Smooth muscle cell (in vitro differentiated cells): ENCODE measurements at regions not wholly inside any gene's neighbourhood (a gene's known extent, or its start where the extent isn't known, plus 50 kb on each side); places are given as distances from the start of the nearest gene placed in this dataset.
"Not testable (repeated sequence)": the region's sequence is repeated elsewhere in the genome, so short reads cannot be mapped to it uniquely, and the experiment has no call there.

Experiments
- DNase-seq: peaks from one replicate; lab custom pipeline; 2025; ENCODE audit not compliant: unreplicated experiment; lab: John Stamatoyannopoulos, UW
- H2AFZ ChIP-seq: fragments of 200-600 bp; sonication (generic); 2 replicates; pipeline ENCODE4 v1.6.0; 2016; ENCODE audit warnings: antibody characterized with exemption, low read depth, mild to moderate bottlenecking
- H3F3A ChIP-seq: fragments of 200-600 bp; sonication (generic); 2 replicates; pipeline ENCODE4 v1.6.0; 2017; ENCODE audit warnings: antibody characterized with exemption, low read depth
- H3K27ac ChIP-seq: fragments of 200-600 bp; sonication (generic); 2 replicates; pipeline ENCODE4 v1.5.1; 2016; ENCODE audit warnings: low read depth, mild to moderate bottlenecking
- H3K27me3 ChIP-seq: fragments of 200-600 bp; sonication (generic); 2 replicates; pipeline ENCODE4 v1.6.1; 2016; ENCODE audit warnings: low read depth, mild to moderate bottlenecking
- H3K36me3 ChIP-seq: fragments of 200-600 bp; sonication (generic); 2 replicates; pipeline ENCODE4 v1.5.1; 2016; ENCODE audit warnings: low read depth
- H3K4me1 ChIP-seq: fragments of 200-600 bp; sonication (generic); 2 replicates; pipeline ENCODE4 v1.5.1; 2016; ENCODE audit warnings: low read depth
- H3K4me2 ChIP-seq: fragments of 200-600 bp; sonication (generic); 2 replicates; pipeline ENCODE4 v1.6.0; 2016; ENCODE audit warnings: mild to moderate bottlenecking
- H3K4me3 ChIP-seq: fragments of 200-600 bp; sonication (generic); 2 replicates; pipeline ENCODE4 v1.5.1; 2016; ENCODE audit warnings: mild to moderate bottlenecking
- H3K79me2 ChIP-seq: fragments of 200-600 bp; sonication (generic); 2 replicates; pipeline ENCODE4 v1.6.0; 2016; ENCODE audit warnings: low read depth, mild to moderate bottlenecking
- H3K9ac ChIP-seq: fragments of 200-600 bp; sonication (generic); 2 replicates; pipeline ENCODE4 v1.6.0; 2016; ENCODE audit warnings: low read depth
- H3K9me3 ChIP-seq: fragments of 200-600 bp; sonication (generic); replicated peaks from 2 replicates; pipeline ENCODE4 v1.5.1; 2016; ENCODE audit warnings: low read depth
- H4K20me1 ChIP-seq: fragments of 200-600 bp; sonication (generic); 2 replicates; pipeline ENCODE4 v1.6.0; 2016; ENCODE audit warnings: low read depth
- WGBS: methylation state at CpG from one replicate; pipeline ENCODE4 v1.1.7; 2016; ENCODE audit warnings: low lambda C conversion rate; 5-methylcytosine and 5-hydroxymethylcytosine counted together

GRCh38 chr2:132289138-132289537 is 127.4 kb upstream of the ANKRD30BL start:
- not testable (repeated sequence) for DNase-seq, H3K9me3 ChIP-seq, H3K9ac ChIP-seq, H3K36me3 ChIP-seq, H3K79me2 ChIP-seq, H3K27me3 ChIP-seq, H3K4me2 ChIP-seq, H2AFZ ChIP-seq, H3K27ac ChIP-seq, H4K20me1 ChIP-seq, H3F3A ChIP-seq, H3K4me1 ChIP-seq, H3K4me3 ChIP-seq
- WGBS: 73% methylated on average over 4 of the region's 4 CpGs

- H3K4me2 ChIP-seq, H3K4me1 ChIP-seq, H3K27me3 ChIP-seq, H3K9ac ChIP-seq, H3K4me3 ChIP-seq, H3K79me2 ChIP-seq, H3K27ac ChIP-seq, H3K36me3 ChIP-seq, H4K20me1 ChIP-seq, DNase-seq, H2AFZ ChIP-seq, H3F3A ChIP-seq, H3K9me3 ChIP-seq: not testable (repeated sequence)
- 87% methylated on average over 6 of the region's 6 CpGs for WGBS
These were observed 126.8 kb upstream of the GPR39 start for GRCh38 chr2:132289812-132290211.

GRCh38 chr2:132300592-132301378 is 115.8 kb upstream of the GPR39 start:
- not testable (repeated sequence) for H3K9me3 ChIP-seq, H3K27me3 ChIP-seq, H3K4me1 ChIP-seq, H3K79me2 ChIP-seq, DNase-seq, H3K36me3 ChIP-seq, H2AFZ ChIP-seq, H3F3A ChIP-seq, H3K4me3 ChIP-seq, H3K4me2 ChIP-seq, H4K20me1 ChIP-seq, H3K27ac ChIP-seq, H3K9ac ChIP-seq
- WGBS: 97% methylated on average over 2 of the region's 2 CpGs

GRCh38 chr2:132304661-132305380 is 111.8 kb upstream of the GPR39 start:
- not testable (repeated sequence) for H3K9me3 ChIP-seq, H3K36me3 ChIP-seq, H3F3A ChIP-seq, H3K4me1 ChIP-seq, H3K9ac ChIP-seq, H3K79me2 ChIP-seq, H3K27me3 ChIP-seq, H3K27ac ChIP-seq, H4K20me1 ChIP-seq
- peak overlapping the region; percentile 85 for H2AFZ ChIP-seq
- peak; percentile 21 for DNase-seq
- H3K4me3 ChIP-seq: peak overlapping the region; percentile 56
- peak overlapping the region; percentile 87 for H3K4me2 ChIP-seq
- WGBS: 5% methylated on average over 27 of the region's 27 CpGs

GRCh38 chr2:132307613-132308198 is 108.9 kb upstream of the GPR39 start:
- not testable (repeated sequence) for H3K4me2 ChIP-seq, H3K9ac ChIP-seq, H3K36me3 ChIP-seq, H2AFZ ChIP-seq, H3K27ac ChIP-seq, H3K27me3 ChIP-seq, DNase-seq, H3K4me3 ChIP-seq, H3K9me3 ChIP-seq, H4K20me1 ChIP-seq, H3F3A ChIP-seq, H3K79me2 ChIP-seq, H3K4me1 ChIP-seq
- WGBS: 42% methylated on average over 2 of the region's 2 CpGs

- H3K27ac ChIP-seq, H3F3A ChIP-seq, H2AFZ ChIP-seq, H3K27me3 ChIP-seq, DNase-seq, H3K4me1 ChIP-seq, H4K20me1 ChIP-seq, H3K36me3 ChIP-seq, H3K9ac ChIP-seq, H3K79me2 ChIP-seq, H3K4me3 ChIP-seq, H3K9me3 ChIP-seq, H3K4me2 ChIP-seq: not testable (repeated sequence)
- 89% methylated on average over 1 of the region's 1 CpG for WGBS
These were observed 107.4 kb upstream of the GPR39 start for GRCh38 chr2:132309203-132309602.

GRCh38 chr2:132315546-132315945 is 101.1 kb upstream of the GPR39 start:
- not testable (repeated sequence) for H3K4me1 ChIP-seq, H3K9me3 ChIP-seq, H3K36me3 ChIP-seq, H3K4me3 ChIP-seq, H3F3A ChIP-seq, H3K27ac ChIP-seq, H2AFZ ChIP-seq, H3K4me2 ChIP-seq, H4K20me1 ChIP-seq, H3K79me2 ChIP-seq, H3K27me3 ChIP-seq, DNase-seq, H3K9ac ChIP-seq
- 36% methylated on average over 2 of the region's 2 CpGs for WGBS

- not testable (repeated sequence) for H3F3A ChIP-seq
These were observed 99.5 kb upstream of the GPR39 start for GRCh38 chr2:132317026-132317680.

More at GRCh38 chr2:132317026-132317680, 99.5 kb upstream of the GPR39 start:
- not testable (repeated sequence) for H3K27me3 ChIP-seq, DNase-seq, H2AFZ ChIP-seq, H3K79me2 ChIP-seq, H3K4me1 ChIP-seq, H3K9ac ChIP-seq, H4K20me1 ChIP-seq, H3K4me2 ChIP-seq, H3K36me3 ChIP-seq, H3K27ac ChIP-seq, H3K4me3 ChIP-seq, H3K9me3 ChIP-seq
- WGBS: 85% methylated on average over 6 of the region's 6 CpGs
